ENCODE measurements at regions not wholly inside any gene's neighbourhood (a gene's known extent, or its start where the extent isn't known, plus 50 kb on each side); places are given as distances from the start of the nearest gene placed in this dataset.

DNA sequence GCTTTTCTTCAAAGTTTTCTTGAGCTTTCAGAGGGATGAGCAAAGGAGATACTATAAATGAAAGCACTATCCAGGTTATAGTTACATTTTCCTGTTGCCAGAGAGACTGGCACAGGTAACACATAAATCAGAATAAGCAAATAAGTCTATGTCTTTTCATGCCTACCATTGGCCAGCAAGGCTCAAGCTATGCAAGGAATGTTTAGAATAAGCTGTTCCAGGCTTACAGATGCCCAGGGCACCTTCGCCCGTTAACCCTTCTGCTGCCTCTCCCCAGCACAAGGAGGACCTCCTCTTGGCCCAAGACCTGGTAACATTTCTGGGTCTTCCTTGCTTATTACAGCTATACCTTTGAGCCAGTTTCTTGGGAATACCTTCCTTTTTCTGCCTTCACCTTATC is 233.7 kb upstream of the MEIS1 start:
- no peak overlapping the region for H4K12ac ChIP-seq (ENCODE audit: low read depth, low read length)
- H2BK5ac ChIP-seq (ENCODE audit: low read depth, low read length, poor library complexity) = no peak overlapping the region
- no peak overlapping the region for H4K91ac ChIP-seq (ENCODE audit: low read depth, low read length)
- no peak overlapping the region for H2BK12ac ChIP-seq (ENCODE audit: low read length)
- no peak for DNase-seq
- no peak overlapping the region for H3K4me2 ChIP-seq (ENCODE audit: low read length)
- H3K14ac ChIP-seq (ENCODE audit: low read length) = no peak overlapping the region
- no peak overlapping the region for H2AFZ ChIP-seq (ENCODE audit: insufficient read depth, low read length, poor library complexity)
- no peak overlapping the region for H2AK5ac ChIP-seq (ENCODE audit: low read length)
- H3K9ac ChIP-seq (ENCODE audit: low read length) = no peak overlapping the region
- no peak overlapping the region for H4K8ac ChIP-seq (ENCODE audit: low read depth, low read length)
- H3K4me1 ChIP-seq (ENCODE audit: control insufficient read depth in 1 of 2, insufficient read depth in 2 of 2, low read length in 2 of 2) = no peaks in the 10 kb centered on the region
- H3K79me2 ChIP-seq (ENCODE audit: control insufficient read depth, insufficient read depth, low read length, poor library complexity) = no peaks in the 10 kb centered on the region
- no peak overlapping the region for H3K18ac ChIP-seq (ENCODE audit: low read length)
- H3K4me3 ChIP-seq (ENCODE audit: low read depth, low read length) = no peak overlapping the region
- no peak overlapping the region for H3K23ac ChIP-seq (ENCODE audit: low read length)
- no peaks in the 10 kb centered on the region for H3K36me3 ChIP-seq (ENCODE audit: control insufficient read depth in 1 of 2, insufficient read depth in 2 of 2, low read length in 2 of 2)
- whole genome bisulfite sequencing (ENCODE audit: extremely low coverage, insufficient coverage, insufficient read length) = no CpG with 5 or more reads among the region's 2 CpGs
- H3K4ac ChIP-seq (ENCODE audit: low read depth, low read length) = no peak overlapping the region
- no peak overlapping the region for H3K27ac ChIP-seq (ENCODE audit: low read depth, low read length)
- H3K79me1 ChIP-seq (ENCODE audit: low read length) = no peaks in the 10 kb centered on the region
- H2BK120ac ChIP-seq (ENCODE audit: insufficient read depth, low read length, poor library complexity) = no peak overlapping the region
- H3K9me3 ChIP-seq (ENCODE audit: insufficient read depth, low read depth, low read length) = peaks cover under 1% of the 10 kb centered on the region
- H3K27me3 ChIP-seq (ENCODE audit: insufficient read depth, low read length) = no peaks in the 10 kb centered on the region

DNA sequence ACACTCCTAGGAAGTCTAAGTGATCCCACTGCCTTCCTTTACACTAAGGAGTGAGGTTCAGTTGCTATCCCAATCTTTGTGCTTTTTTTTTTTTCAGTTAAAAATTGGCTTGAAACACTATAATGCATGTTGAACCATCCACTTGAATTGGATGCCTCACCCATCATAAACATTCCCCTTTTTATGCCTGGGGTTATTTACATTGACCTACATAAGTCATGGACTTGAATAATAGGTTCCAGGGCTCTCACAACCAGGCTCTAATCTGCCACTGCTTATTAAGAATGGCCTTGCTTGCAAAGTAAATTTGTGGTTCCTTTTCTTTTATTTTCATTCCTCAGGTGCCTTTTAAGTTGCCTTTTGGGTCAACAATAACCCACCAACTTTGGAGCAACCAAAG is 236.1 kb upstream of the MEIS1 start:
- H2AFZ ChIP-seq (ENCODE audit: insufficient read depth, low read length, poor library complexity) = no peak overlapping the region
- no peak overlapping the region for H4K91ac ChIP-seq (ENCODE audit: low read depth, low read length)
- no peaks in the 10 kb centered on the region for H3K79me1 ChIP-seq (ENCODE audit: low read length)
- H3K9me3 ChIP-seq (ENCODE audit: insufficient read depth, low read depth, low read length) = no peaks in the 10 kb centered on the region
- H2BK5ac ChIP-seq (ENCODE audit: low read depth, low read length, poor library complexity) = no peak overlapping the region
- H3K4me1 ChIP-seq (ENCODE audit: control insufficient read depth in 1 of 2, insufficient read depth in 2 of 2, low read length in 2 of 2) = no peaks in the 10 kb centered on the region
- H4K12ac ChIP-seq (ENCODE audit: low read depth, low read length) = no peak overlapping the region
- no peak overlapping the region for H3K27ac ChIP-seq (ENCODE audit: low read depth, low read length)
- H3K4ac ChIP-seq (ENCODE audit: low read depth, low read length) = no peak overlapping the region
- no peak overlapping the region for H2BK12ac ChIP-seq (ENCODE audit: low read length)
- H3K14ac ChIP-seq (ENCODE audit: low read length) = no peak overlapping the region
- H2AK5ac ChIP-seq (ENCODE audit: low read length) = no peak overlapping the region
- H3K79me2 ChIP-seq (ENCODE audit: control insufficient read depth, insufficient read depth, low read length, poor library complexity) = no peaks in the 10 kb centered on the region
- no peak overlapping the region for H4K8ac ChIP-seq (ENCODE audit: low read depth, low read length)
- no peak overlapping the region for H3K23ac ChIP-seq (ENCODE audit: low read length)
- no peak overlapping the region for H3K4me3 ChIP-seq (ENCODE audit: low read depth, low read length)
- H2BK120ac ChIP-seq (ENCODE audit: insufficient read depth, low read length, poor library complexity) = no peak overlapping the region
- H3K36me3 ChIP-seq (ENCODE audit: control insufficient read depth in 1 of 2, insufficient read depth in 2 of 2, low read length in 2 of 2) = no peaks in the 10 kb centered on the region
- no peak overlapping the region for H3K18ac ChIP-seq (ENCODE audit: low read length)
- H3K4me2 ChIP-seq (ENCODE audit: low read length) = no peak overlapping the region
- H3K9ac ChIP-seq (ENCODE audit: low read length) = no peak overlapping the region
- H3K27me3 ChIP-seq (ENCODE audit: insufficient read depth, low read length) = no peaks in the 10 kb centered on the region
- DNase-seq = no peak

DNA sequence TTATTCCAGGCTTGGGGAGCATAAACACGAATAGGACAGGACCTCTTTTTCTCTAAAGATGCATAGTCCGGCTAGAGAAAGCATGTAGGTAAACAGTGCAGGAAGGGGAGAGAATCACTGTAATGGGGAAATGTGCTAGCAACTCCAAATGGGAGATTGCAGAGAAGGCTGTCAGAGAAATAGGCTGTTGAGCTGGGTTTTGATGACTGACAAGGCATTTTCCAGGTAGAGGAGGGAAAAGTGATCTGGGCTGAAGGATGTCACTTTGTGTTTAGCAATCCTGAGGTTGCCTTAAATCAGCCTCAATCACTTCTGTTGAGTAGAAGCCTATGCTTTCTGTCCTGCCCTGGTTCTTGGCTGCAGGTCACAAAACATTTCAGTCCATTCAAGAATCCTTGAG is 242.0 kb upstream of the MEIS1 start:
- Histone ChIP-seq H3K27me3 (ENCODE audit: insufficient read depth, low read length) (no peaks in the 10 kb centered on the region), H3K9me3 (ENCODE audit: insufficient read depth, low read depth, low read length) (no peaks in the 10 kb centered on the region), H4K12ac (ENCODE audit: low read depth, low read length) (no peak overlapping the region), H3K23ac (ENCODE audit: low read length) (no peak overlapping the region), H3K4ac (ENCODE audit: low read depth, low read length) (no peak overlapping the region), H2BK120ac (ENCODE audit: insufficient read depth, low read length, poor library complexity) (no peak overlapping the region), H2BK5ac (ENCODE audit: low read depth, low read length, poor library complexity) (no peak overlapping the region), H2AFZ (ENCODE audit: insufficient read depth, low read length, poor library complexity) (no peak overlapping the region), H2BK12ac (ENCODE audit: low read length) (no peak overlapping the region), H4K8ac (ENCODE audit: low read depth, low read length) (no peak overlapping the region), H3K27ac (ENCODE audit: low read depth, low read length) (no peak overlapping the region), H3K4me3 (ENCODE audit: low read depth, low read length) (no peak overlapping the region), H3K9ac (ENCODE audit: low read length) (no peak overlapping the region), H3K18ac (ENCODE audit: low read length) (no peak overlapping the region), H2AK5ac (ENCODE audit: low read length) (no peak overlapping the region), H3K36me3 (ENCODE audit: control insufficient read depth in 1 of 2, insufficient read depth in 2 of 2, low read length in 2 of 2) (no peaks in the 10 kb centered on the region), H3K4me1 (ENCODE audit: control insufficient read depth in 1 of 2, insufficient read depth in 2 of 2, low read length in 2 of 2) (no peaks in the 10 kb centered on the region), H3K79me1 (ENCODE audit: low read length) (no peaks in the 10 kb centered on the region), H3K79me2 (ENCODE audit: control insufficient read depth, insufficient read depth, low read length, poor library complexity) (no peaks in the 10 kb centered on the region), H3K4me2 (ENCODE audit: low read length) (no peak overlapping the region), H4K91ac (ENCODE audit: low read depth, low read length) (no peak overlapping the region), H3K14ac (ENCODE audit: low read length) (no peak overlapping the region)
- DNase-seq = no peak
- no CpG with 5 or more reads among the region's 2 CpGs for WGBS (ENCODE audit: extremely low coverage, insufficient coverage, insufficient read length)

DNA sequence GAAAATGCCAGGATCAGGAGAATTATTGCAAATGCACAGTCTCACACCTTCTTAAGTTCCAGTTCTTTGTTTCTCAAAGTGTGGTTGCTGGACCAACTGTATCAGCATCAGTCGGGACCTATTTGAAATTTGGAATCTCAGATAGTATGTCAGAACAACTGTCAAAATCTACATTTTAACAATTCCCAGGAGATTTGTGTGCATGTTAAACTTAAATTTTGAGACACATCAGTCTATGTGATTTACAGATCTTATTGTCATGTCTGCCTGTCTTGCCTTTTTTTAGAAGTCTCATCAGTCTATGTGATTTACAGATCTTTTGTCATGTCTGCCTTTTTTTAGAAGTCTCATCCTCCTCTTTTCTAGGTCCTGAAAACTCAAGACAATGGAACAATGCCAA is 243.6 kb upstream of the MEIS1 start:
- WGBS (ENCODE audit: extremely low coverage, insufficient coverage, insufficient read length) = no CpG with 5 or more reads among the region's 1 CpG
- H3K18ac ChIP-seq (ENCODE audit: low read length) = no peak overlapping the region
- H4K91ac ChIP-seq (ENCODE audit: low read depth, low read length) = no peak overlapping the region

DNA sequence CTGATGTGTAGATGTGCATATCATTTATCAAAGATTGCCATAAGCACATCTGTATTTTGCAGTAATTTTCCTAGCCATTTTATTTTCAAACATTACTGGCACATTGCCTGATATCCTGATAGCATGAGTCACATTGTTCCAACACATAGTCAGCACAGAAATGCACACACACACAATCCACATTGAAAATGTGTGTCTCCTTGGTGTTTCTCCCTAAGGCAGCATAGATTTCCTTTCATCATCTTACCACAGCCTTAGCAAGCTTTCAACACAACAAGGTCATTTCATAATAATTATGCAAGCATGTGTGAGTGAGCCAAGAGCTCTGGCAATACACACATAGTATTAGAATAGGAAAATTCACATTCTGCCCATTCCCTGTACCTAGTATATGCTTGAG is 245.4 kb upstream of the MEIS1 start:
- Histone ChIP-seq H3K4me1 (ENCODE audit: control insufficient read depth in 1 of 2, insufficient read depth in 2 of 2, low read length in 2 of 2) (no peaks in the 10 kb centered on the region), H3K4me3 (ENCODE audit: low read depth, low read length) (no peak overlapping the region), H3K4me2 (ENCODE audit: low read length) (no peak overlapping the region), H2BK120ac (ENCODE audit: insufficient read depth, low read length, poor library complexity) (no peak overlapping the region), H3K9ac (ENCODE audit: low read length) (no peak overlapping the region), H3K14ac (ENCODE audit: low read length) (no peak overlapping the region), H3K9me3 (ENCODE audit: insufficient read depth, low read depth, low read length) (no peaks in the 10 kb centered on the region), H2AFZ (ENCODE audit: insufficient read depth, low read length, poor library complexity) (no peak overlapping the region), H3K27me3 (ENCODE audit: insufficient read depth, low read length) (no peaks in the 10 kb centered on the region), H2BK12ac (ENCODE audit: low read length) (no peak overlapping the region), H2AK5ac (ENCODE audit: low read length) (no peak overlapping the region), H3K18ac (ENCODE audit: low read length) (no peak overlapping the region), H4K12ac (ENCODE audit: low read depth, low read length) (no peak overlapping the region), H3K79me1 (ENCODE audit: low read length) (no peaks in the 10 kb centered on the region), H3K79me2 (ENCODE audit: control insufficient read depth, insufficient read depth, low read length, poor library complexity) (no peaks in the 10 kb centered on the region), H3K4ac (ENCODE audit: low read depth, low read length) (no peak overlapping the region), H3K36me3 (ENCODE audit: control insufficient read depth in 1 of 2, insufficient read depth in 2 of 2, low read length in 2 of 2) (no peaks in the 10 kb centered on the region), H4K8ac (ENCODE audit: low read depth, low read length) (no peak overlapping the region), H4K91ac (ENCODE audit: low read depth, low read length) (no peak overlapping the region), H3K27ac (ENCODE audit: low read depth, low read length) (no peak overlapping the region), H2BK5ac (ENCODE audit: low read depth, low read length, poor library complexity) (no peak overlapping the region), H3K23ac (ENCODE audit: low read length) (no peak overlapping the region)
- peak; percentile 65 to 95 for DNase-seq

More for the DNA sequence above, 243.6 kb upstream of the MEIS1 start:
- H3K14ac ChIP-seq (ENCODE audit: low read length) = no peak overlapping the region
- no peak overlapping the region for H3K4ac ChIP-seq (ENCODE audit: low read depth, low read length)
- no peak overlapping the region for H3K23ac ChIP-seq (ENCODE audit: low read length)
- no peaks in the 10 kb centered on the region for H3K36me3 ChIP-seq (ENCODE audit: control insufficient read depth in 1 of 2, insufficient read depth in 2 of 2, low read length in 2 of 2)
- no peaks in the 10 kb centered on the region for H3K4me1 ChIP-seq (ENCODE audit: control insufficient read depth in 1 of 2, insufficient read depth in 2 of 2, low read length in 2 of 2)
- H3K4me2 ChIP-seq (ENCODE audit: low read length) = no peak overlapping the region
- no peak for DNase-seq
- no peak overlapping the region for H4K8ac ChIP-seq (ENCODE audit: low read depth, low read length)
- no peak overlapping the region for H2BK5ac ChIP-seq (ENCODE audit: low read depth, low read length, poor library complexity)
- no peak overlapping the region for H2AFZ ChIP-seq (ENCODE audit: insufficient read depth, low read length, poor library complexity)
- no peaks in the 10 kb centered on the region for H3K9me3 ChIP-seq (ENCODE audit: insufficient read depth, low read depth, low read length)
- no peaks in the 10 kb centered on the region for H3K27me3 ChIP-seq (ENCODE audit: insufficient read depth, low read length)
- no peak overlapping the region for H2BK12ac ChIP-seq (ENCODE audit: low read length)
- no peaks in the 10 kb centered on the region for H3K79me2 ChIP-seq (ENCODE audit: control insufficient read depth, insufficient read depth, low read length, poor library complexity)
- H3K9ac ChIP-seq (ENCODE audit: low read length) = no peak overlapping the region
- H4K12ac ChIP-seq (ENCODE audit: low read depth, low read length) = no peak overlapping the region
- H2AK5ac ChIP-seq (ENCODE audit: low read length) = no peak overlapping the region
- H3K27ac ChIP-seq (ENCODE audit: low read depth, low read length) = no peak overlapping the region
- no peaks in the 10 kb centered on the region for H3K79me1 ChIP-seq (ENCODE audit: low read length)
- H2BK120ac ChIP-seq (ENCODE audit: insufficient read depth, low read length, poor library complexity) = no peak overlapping the region
- H3K4me3 ChIP-seq (ENCODE audit: low read depth, low read length) = no peak overlapping the region
